H1 (cell line): ENCODE measurements at regions not wholly inside any gene's neighbourhood (a gene's known extent, or its start where the extent isn't known, plus 50 kb on each side); places are given as distances from the start of the nearest gene placed in this dataset.

Source experiments
- CTCF ChIA-PET: fragments of 300-600 bp; sonication (Branson Sonifier 250); formaldehyde crosslinking; loops from one replicate; lab custom pipeline; 2021; ENCODE audit not compliant: partially characterized antibody; lab: Charles Lee
- POLR2A ChIA-PET: fragments of 300-600 bp; sonication (Branson Sonifier 250); formaldehyde crosslinking; loops from one replicate; lab custom pipeline; 2021; ENCODE audit warnings: inconsistent platforms; ENCODE audit not compliant: partially characterized antibody; lab: Charles Lee
- DNase-seq, 2 experiments: peaks; one replicate each; pipeline versions ENCODE4 v3.0.0 to v3.0.0-alpha.2; 2010 to 2022; ENCODE audit warnings: low spot score in 2 of 2, low read depth in 1 of 2, mixed read lengths in 1 of 2
- FAIRE-seq: peaks from 2 replicates; lab custom pipeline; 2011; peaks lifted over from hg19 to GRCh38; lab: Jason Lieb, UNC
- H2AFZ ChIP-seq: 2 replicates; pipeline ENCODE4 v1.8.1; 2012; ENCODE audit warnings: low read length, inconsistent platforms
- H2AK5ac ChIP-seq: 2 replicates; pipeline ENCODE4 v1.6.1; 2013; ENCODE audit warnings: low read depth, low read length
- H2BK120ac ChIP-seq: replicated peaks from 2 replicates; pipeline ENCODE3; 2013; ENCODE audit warnings: low read depth, low read length, inconsistent platforms
- H2BK12ac ChIP-seq: 2 replicates; pipeline ENCODE4 v1.6.1; 2013; ENCODE audit warnings: low read depth, low read length
- H2BK15ac ChIP-seq: 2 replicates; pipeline ENCODE4 v1.6.1; 2013; ENCODE audit warnings: low read length
- H2BK20ac ChIP-seq: 2 replicates; pipeline ENCODE4 v1.6.1; 2013; ENCODE audit warnings: low read length
- H2BK5ac ChIP-seq: 2 replicates; pipeline ENCODE4 v1.6.1; 2013; ENCODE audit warnings: low read depth, low read length
- H3K14ac ChIP-seq: 2 replicates; pipeline ENCODE4 v1.6.1; 2013; ENCODE audit warnings: inconsistent platforms; ENCODE audit not compliant: insufficient read length
- H3K18ac ChIP-seq: 2 replicates; pipeline ENCODE4 v1.6.1; 2013; ENCODE audit warnings: low read length; ENCODE audit errors: extremely low read depth
- H3K23ac ChIP-seq: 2 replicates; pipeline ENCODE4 v1.6.1; 2013; ENCODE audit warnings: inconsistent platforms; ENCODE audit not compliant: insufficient read length
- H3K23me2 ChIP-seq: 2 replicates; pipeline ENCODE4 v1.6.1; 2013; ENCODE audit warnings: low read depth, low read length
- H3K27ac ChIP-seq: 2 replicates; pipeline ENCODE4 v1.6.1; 2011; ENCODE audit warnings: low read depth, low read length, inconsistent platforms
- H3K27me3 ChIP-seq, 4 experiments: replicated peaks in 1 of 4; 1 replicate in 1 of 4; 2 replicates in 3 of 4; pipeline versions ENCODE4 v1.6.1 to v1.8.1; 2011 to 2013; ENCODE audit warnings: low read length in 3 of 4, mild to moderate bottlenecking in 3 of 4, inconsistent platforms in 2 of 4, mixed read lengths in 2 of 4, moderate library complexity in 1 of 4; ENCODE audit not compliant: control insufficient read depth in 3 of 4, insufficient read depth in 3 of 4; ENCODE audit errors: extremely low read depth in 1 of 4
- H3K36me3 ChIP-seq, 4 experiments: 2 replicates each; pipeline versions ENCODE4 v1.6.1 to v1.8.1; 2011 to 2013; ENCODE audit warnings: mild to moderate bottlenecking in 4 of 4, low read length in 3 of 4, moderate library complexity in 2 of 4, control low read depth in 1 of 4, inconsistent platforms in 1 of 4; ENCODE audit not compliant: insufficient read depth in 4 of 4, control insufficient read depth in 2 of 4
- H3K4ac ChIP-seq: replicated peaks from 2 replicates; pipeline ENCODE3; 2013; ENCODE audit warnings: low read length, low read depth, mixed read lengths, inconsistent platforms; ENCODE audit not compliant: insufficient read length
- H3K4me1 ChIP-seq, 4 experiments: replicated peaks in 1 of 4; 1 replicate in 1 of 4; 2 replicates in 3 of 4; pipeline versions ENCODE4 v1.6.1 to v1.8.1; 2011 to 2013; ENCODE audit warnings: low read length in 3 of 4, inconsistent platforms in 2 of 4, mixed read lengths in 1 of 4; ENCODE audit not compliant: insufficient read depth in 4 of 4, control insufficient read depth in 3 of 4
- H3K4me2 ChIP-seq, 2 experiments: 2 replicates each; pipeline versions ENCODE4 v1.6.1 to v1.8.1; 2011 to 2013; ENCODE audit warnings: low read depth in 2 of 2, low read length in 2 of 2, control low read depth in 1 of 2, inconsistent platforms in 1 of 2, mild to moderate bottlenecking in 1 of 2; ENCODE audit not compliant: insufficient read depth in 1 of 2
- H3K4me3 ChIP-seq, 4 experiments: fragments of 200-600, 300-600 bp in 1 of 4; sonication (generic), shearing (Covaris generic), sonication (Bioruptor Twin) in 1 of 4; 2 replicates each; pipeline versions ENCODE4 v1.5.1 to v1.8.1; 2011 to 2016; ENCODE audit warnings: low read length in 4 of 4, low read depth in 3 of 4, control low read depth in 2 of 4, inconsistent platforms in 2 of 4, mild to moderate bottlenecking in 2 of 4, mixed read lengths in 1 of 4, moderate library complexity in 1 of 4; ENCODE audit not compliant: insufficient read depth in 2 of 4; ENCODE audit errors: extremely low read depth in 1 of 4
- H3K56ac ChIP-seq: replicated peaks from 2 replicates; pipeline ENCODE3; 2013; ENCODE audit warnings: low read depth, mild to moderate bottlenecking, mixed read lengths, low read length, inconsistent platforms; ENCODE audit not compliant: insufficient read length
- H3K79me1 ChIP-seq: 2 replicates; pipeline ENCODE4 v1.6.1; 2013; ENCODE audit warnings: low read depth, low read length, control low read depth
- H3K79me2 ChIP-seq, 2 experiments: 2 replicates each; pipeline versions ENCODE4 v1.6.1 to v1.8.1; 2012 to 2013; ENCODE audit warnings: low read length in 2 of 2, mild to moderate bottlenecking in 2 of 2, inconsistent platforms in 1 of 2; ENCODE audit not compliant: insufficient read depth in 2 of 2, control insufficient read depth in 1 of 2
- H3K9ac ChIP-seq, 4 experiments: replicated peaks in 1 of 4; 1 replicate in 1 of 4; 2 replicates in 3 of 4; pipeline versions ENCODE4 v1.6.1 to v1.8.1; 2011 to 2013; ENCODE audit warnings: low read depth in 3 of 4, low read length in 3 of 4, control low read depth in 2 of 4, mild to moderate bottlenecking in 2 of 4, moderate library complexity in 2 of 4, inconsistent platforms in 1 of 4; ENCODE audit errors: extremely low read depth in 1 of 4
- H3K9me3 ChIP-seq, 2 experiments: 2 replicates each; pipeline versions ENCODE4 v1.6.1 to v1.8.1; 2012 to 2013; ENCODE audit warnings: mild to moderate bottlenecking in 2 of 2, moderate library complexity in 2 of 2, control low read depth in 1 of 2, inconsistent platforms in 1 of 2, low read depth in 1 of 2, low read length in 1 of 2, mixed read lengths in 1 of 2; ENCODE audit not compliant: insufficient read depth in 2 of 2
- H4K20me1 ChIP-seq, 2 experiments: replicated peaks in 1 of 2; 2 replicates each; pipeline versions ENCODE3 to v1.8.1; 2011 to 2013; ENCODE audit warnings: inconsistent platforms in 2 of 2, low read length in 2 of 2, mild to moderate bottlenecking in 1 of 2; ENCODE audit not compliant: insufficient read depth in 2 of 2, control insufficient read depth in 1 of 2
- H4K5ac ChIP-seq: 2 replicates; pipeline ENCODE4 v1.6.1; 2013; ENCODE audit warnings: low read length, low read depth, mixed read lengths, inconsistent platforms; ENCODE audit not compliant: insufficient read length
- H4K8ac ChIP-seq: 2 replicates; pipeline ENCODE4 v1.8.0; 2013; ENCODE audit warnings: mild to moderate bottlenecking, moderate library complexity, low read length, inconsistent platforms; ENCODE audit not compliant: insufficient read depth; ENCODE audit errors: extremely low read depth
- H4K91ac ChIP-seq: replicated peaks from 2 replicates; pipeline ENCODE3; 2013; ENCODE audit warnings: low read length, mixed read lengths, inconsistent platforms; ENCODE audit not compliant: insufficient read length
- CBX5 ChIP-seq: fragments of 300-800, 300-1000 bp; sonication (generic); IDR thresholded peaks from 2 replicates; pipeline ENCODE4 v1.7.1; 2016; ENCODE audit warnings: antibody characterized with exemption, low read length, low read depth
- CHD1 ChIP-seq: IDR thresholded peaks from 2 replicates; pipeline ENCODE4 v1.6.1; 2012; ENCODE audit warnings: low read depth, low read length, improper control_type of control experiment
- CHD2 ChIP-seq: IDR thresholded peaks from 2 replicates; pipeline ENCODE4 v1.6.1; 2012; ENCODE audit warnings: low read length, improper control_type of control experiment
- HDAC2 ChIP-seq, 2 experiments: fragments of 300-600 bp in 1 of 2; sonication (generic) in 1 of 2; IDR thresholded peaks; 2 replicates each; pipeline ENCODE4 v1.6.1; 2011 to 2012; ENCODE audit warnings: low read depth in 2 of 2, low read length in 2 of 2, mild to moderate bottlenecking in 2 of 2, moderate library complexity in 2 of 2, borderline replicate concordance in 1 of 2, inconsistent platforms in 1 of 2
- NRF1 ChIP-seq: IDR thresholded peaks from 2 replicates; pipeline ENCODE4 v1.6.1; 2011; ENCODE audit warnings: mild to moderate bottlenecking, low read depth, low read length, improper control_type of control experiment
- RFX5 ChIP-seq: IDR thresholded peaks from 2 replicates; pipeline ENCODE4 v1.6.1; 2011; ENCODE audit warnings: low read depth, low read length, improper control_type of control experiment, borderline replicate concordance
- RXRA ChIP-seq: IDR thresholded peaks from 2 replicates; pipeline ENCODE4 v1.6.1; 2011; ENCODE audit warnings: low read depth, mild to moderate bottlenecking, low read length, moderate library complexity; ENCODE audit not compliant: insufficient read depth
- SIX5 ChIP-seq: IDR thresholded peaks from 2 replicates; pipeline ENCODE4 v1.6.1; 2011; ENCODE audit warnings: mild to moderate bottlenecking, low read depth, low read length
- TBP ChIP-seq: IDR thresholded peaks from 2 replicates; pipeline ENCODE4 v1.6.1; 2011; ENCODE audit warnings: low read depth, low read length, improper control_type of control experiment
- WGBS, 2 experiments: shearing (Covaris generic) in 1 of 2; methylation state at CpG; one replicate each; pipeline versions ENCODE4 v1.1.6 to v1.1.7; 2013 to 2015; ENCODE audit warnings: low lambda C conversion rate in 2 of 2, mixed read lengths in 2 of 2, inconsistent platforms in 1 of 2, low coverage in 1 of 2, missing lambda C conversion rate in 1 of 2; ENCODE audit not compliant: insufficient replicate concordance in 2 of 2, insufficient coverage in 1 of 2, insufficient read length in 1 of 2; ENCODE audit errors: extremely low coverage in 1 of 2, missing lambda C conversion rate in 1 of 2; 5-methylcytosine and 5-hydroxymethylcytosine counted together

GRCh38 chr14:48023881-48024280 lies 348.5 kb upstream of the MDGA2 start:
- no peaks in the 10 kb centered on the region for H3K79me1 ChIP-seq
- no peaks in the 10 kb centered on the region for H3K27me3 ChIP-seq
- CTCF ChIA-PET: no interaction called here
- H3K23me2 ChIP-seq: no peaks in the 10 kb centered on the region; the same call in 1 of the 2 replicates
- H3K4me3 ChIP-seq: no peak overlapping the region
- H3K9ac ChIP-seq: no peak overlapping the region
- no peak overlapping the region for H4K5ac ChIP-seq
- DNase-seq: no peak
- no peak overlapping the region for H3K23ac ChIP-seq
- no peak for FAIRE-seq
- POLR2A ChIA-PET: no interaction called here
- no peak overlapping the region for H2AK5ac ChIP-seq
- no peak overlapping the region for H2BK20ac ChIP-seq
- no peak overlapping the region for H3K18ac ChIP-seq
- no peaks in the 10 kb centered on the region for H3K4me1 ChIP-seq
- H3K4me2 ChIP-seq: no peak overlapping the region
- no peak overlapping the region for H4K8ac ChIP-seq
- H3K14ac ChIP-seq: no peak overlapping the region
- no peak overlapping the region for H4K91ac ChIP-seq
- no peaks in the 10 kb centered on the region for H4K20me1 ChIP-seq
- H2AFZ ChIP-seq: no peak overlapping the region
- H3K9me3 ChIP-seq: no peaks in the 10 kb centered on the region
- H2BK12ac ChIP-seq: no peak overlapping the region
- H2BK15ac ChIP-seq: no peak overlapping the region
- no peaks in the 10 kb centered on the region for H3K79me2 ChIP-seq
- no peak overlapping the region for H3K27ac ChIP-seq
- H2BK120ac ChIP-seq: no peak overlapping the region
- H3K56ac ChIP-seq: no peak overlapping the region
- H3K36me3 ChIP-seq: no peaks in the 10 kb centered on the region
- no peak overlapping the region for H3K4ac ChIP-seq
- no peak for TF ChIP-seq CHD2
- TF ChIP-seq CHD1: no peak
- no peak for TF ChIP-seq RXRA
- TF ChIP-seq HDAC2 (IDR thresholded peaks at IDR 0.05; ENCODE audit: borderline replicate concordance in 1 of 2, low read depth in 2 of 2, low read length in 2 of 2): no peak
- TF ChIP-seq RFX5: no peak
- no peak for TF ChIP-seq NRF1
- no peak for TF ChIP-seq TBP
- TF ChIP-seq CBX5: no peak
- TF ChIP-seq SIX5: no peak
- 84% methylated on average over 3 of the region's 3 CpGs; no CpG with 5 or more reads in 1 of the 2 experiments for WGBS, 2 experiments
- no peak overlapping the region for H2BK5ac ChIP-seq
